GM12875 (cell line): ENCODE measurements at regions not wholly inside any gene's neighbourhood (a gene's known extent, or its start where the extent isn't known, plus 50 kb on each side); places are given as distances from the start of the nearest gene placed in this dataset.

ENCODE experiments used
- H3K4me3 ChIP-seq: one replicate; pipeline ENCODE4 v1.5.1; 2011; ENCODE audit warnings: low read depth, low read length, control low read depth
- CTCF ChIP-seq: IDR thresholded peaks from 2 replicates; pipeline ENCODE4 v1.5.1; 2011; ENCODE audit warnings: low read depth, mild to moderate bottlenecking, control low read depth, inconsistent platforms, low read length, moderate library complexity, borderline replicate concordance; ENCODE audit not compliant: insufficient read depth

- no peak overlapping the region for H3K4me3 ChIP-seq
- no peak for TF ChIP-seq CTCF
Observed at GRCh38 chr6:150661216-150662007, 61.7 kb downstream of the PLEKHG1 start.

GRCh38 chr6:150662814-150663213, 63.1 kb downstream of the PLEKHG1 start:
- TF ChIP-seq CTCF, result no peak
- H3K4me3 ChIP-seq, result no peak overlapping the region

- no peak overlapping the region for H3K4me3 ChIP-seq
- TF ChIP-seq CTCF, result no peak
Observed at GRCh38 chr6:150664091-150664490, 64.4 kb downstream of the PLEKHG1 start.

GRCh38 chr6:150666071-150666470, 66.4 kb downstream of the PLEKHG1 start:
- TF ChIP-seq CTCF, result no peak
- H3K4me3 ChIP-seq, result no peak overlapping the region

- H3K4me3 ChIP-seq, result no peak overlapping the region
- no peak for TF ChIP-seq CTCF
Observed at GRCh38 chr6:150667359-150667758, 67.7 kb downstream of the PLEKHG1 start.

- H3K4me3 ChIP-seq, result no peak overlapping the region
- no peak for TF ChIP-seq CTCF
Observed at GRCh38 chr6:150667977-150668716, 68.5 kb downstream of the PLEKHG1 start.

- H3K4me3 ChIP-seq, result no peak overlapping the region
- no peak for TF ChIP-seq CTCF
Observed at GRCh38 chr6:150668900-150669302, 69.2 kb downstream of the PLEKHG1 start.
